ENCODE measurements at regions not wholly inside any gene's neighbourhood (a gene's known extent, or its start where the extent isn't known, plus 50 kb on each side); places are given as distances from the start of the nearest gene placed in this dataset.

DNA sequence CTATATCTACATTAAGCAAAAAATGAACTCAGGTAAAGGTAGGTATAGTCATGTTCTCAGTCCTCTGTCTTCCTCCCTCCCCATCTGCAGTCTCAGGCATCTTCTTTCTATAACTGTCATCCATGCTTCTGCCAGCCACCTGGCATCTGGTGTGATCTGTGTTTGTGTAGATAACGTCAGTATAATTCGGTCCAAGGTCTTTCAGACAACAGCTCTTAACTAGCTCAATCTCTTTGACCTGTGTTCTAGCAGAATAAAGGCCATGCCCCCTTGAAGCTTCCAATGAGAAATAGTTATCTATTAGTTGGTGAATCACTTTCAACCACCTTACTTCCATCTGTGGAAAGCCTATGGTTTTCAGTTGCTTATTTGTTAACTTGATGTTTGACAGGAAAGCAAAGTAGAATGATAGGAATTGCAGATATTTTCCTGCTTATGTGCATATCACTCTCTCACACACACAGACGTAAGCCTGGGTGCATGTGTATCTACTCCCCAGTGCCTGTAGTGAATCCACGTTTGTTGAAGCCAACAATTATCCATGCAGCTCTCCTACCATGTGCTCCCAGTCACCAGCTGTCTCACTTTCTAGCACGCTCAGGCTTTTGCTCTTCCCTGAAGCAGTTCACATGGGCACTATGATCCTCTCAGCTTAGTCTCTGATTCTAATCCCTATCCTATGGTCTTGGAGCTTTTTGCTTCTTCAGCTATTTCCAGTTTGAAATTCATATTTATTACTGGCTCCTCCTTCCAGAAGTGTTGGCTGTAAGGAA is 433.7 kb upstream of the MANEA start:
- 50% methylated on average over 1 of the region's 5 CpGs for WGBS (ENCODE audit: insufficient coverage)

DNA sequence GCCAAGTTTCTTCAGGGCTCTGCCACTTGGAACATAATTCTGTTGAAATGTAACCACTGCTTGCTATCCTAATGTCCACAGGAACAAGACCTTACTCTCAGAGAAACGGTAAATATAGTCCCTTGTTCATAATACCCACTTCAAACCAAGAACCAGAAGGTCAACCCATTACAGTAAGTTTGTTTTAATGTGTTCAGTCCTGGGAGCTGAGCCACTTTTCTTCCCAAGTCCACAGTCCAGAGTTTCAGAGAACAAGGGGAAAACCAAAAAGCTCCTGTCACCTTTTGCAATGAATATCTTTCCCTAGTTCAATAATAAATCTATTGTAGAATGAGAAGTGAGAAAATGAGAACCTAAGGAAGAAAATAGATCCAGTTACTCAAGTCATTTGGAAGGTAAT is 431.9 kb upstream of the MANEA start:
- TF ChIP-seq, protein P1, sequence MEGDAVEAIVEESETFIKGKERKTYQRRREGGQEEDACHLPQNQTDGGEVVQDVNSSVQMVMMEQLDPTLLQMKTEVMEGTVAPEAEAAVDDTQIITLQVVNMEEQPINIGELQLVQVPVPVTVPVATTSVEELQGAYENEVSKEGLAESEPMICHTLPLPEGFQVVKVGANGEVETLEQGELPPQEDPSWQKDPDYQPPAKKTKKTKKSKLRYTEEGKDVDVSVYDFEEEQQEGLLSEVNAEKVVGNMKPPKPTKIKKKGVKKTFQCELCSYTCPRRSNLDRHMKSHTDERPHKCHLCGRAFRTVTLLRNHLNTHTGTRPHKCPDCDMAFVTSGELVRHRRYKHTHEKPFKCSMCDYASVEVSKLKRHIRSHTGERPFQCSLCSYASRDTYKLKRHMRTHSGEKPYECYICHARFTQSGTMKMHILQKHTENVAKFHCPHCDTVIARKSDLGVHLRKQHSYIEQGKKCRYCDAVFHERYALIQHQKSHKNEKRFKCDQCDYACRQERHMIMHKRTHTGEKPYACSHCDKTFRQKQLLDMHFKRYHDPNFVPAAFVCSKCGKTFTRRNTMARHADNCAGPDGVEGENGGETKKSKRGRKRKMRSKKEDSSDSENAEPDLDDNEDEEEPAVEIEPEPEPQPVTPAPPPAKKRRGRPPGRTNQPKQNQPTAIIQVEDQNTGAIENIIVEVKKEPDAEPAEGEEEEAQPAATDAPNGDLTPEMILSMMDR (IDR thresholded peaks at IDR 0.05) = no peak
- no peak overlapping the region for H3K27ac Mint-ChIP-seq

More for the DNA sequence above, 433.7 kb upstream of the MANEA start:
- H3K27me3 ChIP-seq (ENCODE audit: control insufficient read depth in 2 of 2, insufficient read depth in 2 of 2, low read length in 2 of 2) = no peaks in the 10 kb centered on the region
- no peaks in the 10 kb centered on the region for H3K4me1 ChIP-seq (ENCODE audit: control insufficient read depth in 1 of 2, insufficient read depth in 2 of 2, low read length in 2 of 2)
- H3K27me3 Mint-ChIP-seq (ENCODE audit: low read depth in 3 of 3) = no peaks in the 10 kb centered on the region
- no peak overlapping the region for H3K4me3 ChIP-seq (replicated peaks in 1 of 3; ENCODE audit: low read depth in 2 of 3, low read length in 3 of 3)
- no peak overlapping the region for H3K4me3 Mint-ChIP-seq
- H3K36me3 Mint-ChIP-seq = no peaks in the 10 kb centered on the region
- no peak overlapping the region for H3K27ac ChIP-seq (ENCODE audit: low read depth in 1 of 2, low read length in 2 of 2)
- H3K9me3 ChIP-seq (replicated peaks in 1 of 2; ENCODE audit: control insufficient read depth in 1 of 2, insufficient read depth in 1 of 2, low read length in 2 of 2) = no peaks in the 10 kb centered on the region
- no peaks in the 10 kb centered on the region for H3K79me2 ChIP-seq (ENCODE audit: insufficient read depth, low read length)
- intact Hi-C loops (cut with micrococcal nuclease) = no loop called here
- H4K20me1 ChIP-seq (ENCODE audit: insufficient read depth, low read length) = no peaks in the 10 kb centered on the region
- H3K9me3 Mint-ChIP-seq = peaks cover 0 to 1% (median 0%) of the 10 kb centered on the region in 7 donors
- H3K9ac ChIP-seq (ENCODE audit: insufficient read depth, low read length, poor library complexity, severe bottlenecking) = no peak overlapping the region
- no peak overlapping the region for H3K27ac Mint-ChIP-seq
- H3K4me1 Mint-ChIP-seq = no peaks in the 10 kb centered on the region
- H2AFZ ChIP-seq (ENCODE audit: insufficient read depth, low read depth, low read length, poor library complexity, severe bottlenecking) = no peak overlapping the region
- DNase-seq = no peak
- TF ChIP-seq, protein P1 (IDR thresholded peaks at IDR 0.05) = no peak
- no peaks in the 10 kb centered on the region for H3K36me3 ChIP-seq (replicated peaks in 1 of 2; ENCODE audit: control insufficient read depth in 1 of 2, insufficient read depth in 2 of 2, low read length in 2 of 2)
- H3K4me2 ChIP-seq (replicated peaks; ENCODE audit: extremely low read depth, low read length, poor library complexity, severe bottlenecking) = no peak overlapping the region

More for the DNA sequence above, 431.9 kb upstream of the MANEA start:
- H3K9me3 ChIP-seq (replicated peaks in 1 of 2; ENCODE audit: control insufficient read depth in 1 of 2, insufficient read depth in 1 of 2, low read length in 2 of 2) = no peaks in the 10 kb centered on the region
- H2AFZ ChIP-seq (ENCODE audit: insufficient read depth, low read depth, low read length, poor library complexity, severe bottlenecking) = no peak overlapping the region
- H3K9me3 Mint-ChIP-seq = peaks cover 0 to 1% (median 0%) of the 10 kb centered on the region in 7 donors
- no peaks in the 10 kb centered on the region for H3K79me2 ChIP-seq (ENCODE audit: insufficient read depth, low read length)
- H3K4me3 Mint-ChIP-seq = no peak overlapping the region
- no peak for DNase-seq
- no CpG with 5 or more reads among the region's 1 CpG for WGBS (ENCODE audit: insufficient coverage)
- no peak overlapping the region for H3K27ac ChIP-seq (ENCODE audit: low read depth in 1 of 2, low read length in 2 of 2)
- no peaks in the 10 kb centered on the region for H4K20me1 ChIP-seq (ENCODE audit: insufficient read depth, low read length)
- no peak overlapping the region for H3K4me3 ChIP-seq (replicated peaks in 1 of 3; ENCODE audit: low read depth in 2 of 3, low read length in 3 of 3)
- H3K36me3 ChIP-seq (replicated peaks in 1 of 2; ENCODE audit: control insufficient read depth in 1 of 2, insufficient read depth in 2 of 2, low read length in 2 of 2) = no peaks in the 10 kb centered on the region
- H3K4me1 ChIP-seq (ENCODE audit: control insufficient read depth in 1 of 2, insufficient read depth in 2 of 2, low read length in 2 of 2) = no peaks in the 10 kb centered on the region
- H3K4me1 Mint-ChIP-seq = no peaks in the 10 kb centered on the region
- H3K4me2 ChIP-seq (replicated peaks; ENCODE audit: extremely low read depth, low read length, poor library complexity, severe bottlenecking) = no peak overlapping the region
- H3K27me3 Mint-ChIP-seq (ENCODE audit: low read depth in 3 of 3) = no peaks in the 10 kb centered on the region
- no peak overlapping the region for H3K9ac ChIP-seq (ENCODE audit: insufficient read depth, low read length, poor library complexity, severe bottlenecking)
- no peaks in the 10 kb centered on the region for H3K36me3 Mint-ChIP-seq
- no peaks in the 10 kb centered on the region for H3K27me3 ChIP-seq (ENCODE audit: control insufficient read depth in 2 of 2, insufficient read depth in 2 of 2, low read length in 2 of 2)
- intact Hi-C loops (cut with micrococcal nuclease) = no loop called here

All from CD14-positive monocyte (primary cell).